H1 (cell line): ENCODE measurements at regions not wholly inside any gene's neighbourhood (a gene's known extent, or its start where the extent isn't known, plus 50 kb on each side); places are given as distances from the start of the nearest gene placed in this dataset.

Experiments used
- CTCF ChIA-PET: fragments of 300-600 bp; sonication (Branson Sonifier 250); formaldehyde crosslinking; loops from one replicate; lab custom pipeline; 2021; ENCODE audit not compliant: partially characterized antibody; lab: Charles Lee
- POLR2A ChIA-PET: fragments of 300-600 bp; sonication (Branson Sonifier 250); formaldehyde crosslinking; loops from one replicate; lab custom pipeline; 2021; ENCODE audit warnings: inconsistent platforms; ENCODE audit not compliant: partially characterized antibody; lab: Charles Lee
- DNase-seq, 2 experiments: peaks; one replicate each; pipeline versions ENCODE4 v3.0.0 to v3.0.0-alpha.2; 2010 to 2022; ENCODE audit warnings: low spot score in 2 of 2, low read depth in 1 of 2, mixed read lengths in 1 of 2
- FAIRE-seq: peaks from 2 replicates; lab custom pipeline; 2011; peaks lifted over from hg19 to GRCh38; lab: Jason Lieb, UNC
- H2AFZ ChIP-seq: 2 replicates; pipeline ENCODE4 v1.8.1; 2012; ENCODE audit warnings: low read length, inconsistent platforms
- H2AK5ac ChIP-seq: 2 replicates; pipeline ENCODE4 v1.6.1; 2013; ENCODE audit warnings: low read depth, low read length
- H2BK120ac ChIP-seq: replicated peaks from 2 replicates; pipeline ENCODE3; 2013; ENCODE audit warnings: low read depth, low read length, inconsistent platforms
- H2BK12ac ChIP-seq: 2 replicates; pipeline ENCODE4 v1.6.1; 2013; ENCODE audit warnings: low read depth, low read length
- H2BK15ac ChIP-seq: 2 replicates; pipeline ENCODE4 v1.6.1; 2013; ENCODE audit warnings: low read length
- H2BK20ac ChIP-seq: 2 replicates; pipeline ENCODE4 v1.6.1; 2013; ENCODE audit warnings: low read length
- H2BK5ac ChIP-seq: 2 replicates; pipeline ENCODE4 v1.6.1; 2013; ENCODE audit warnings: low read depth, low read length
- H3K14ac ChIP-seq: 2 replicates; pipeline ENCODE4 v1.6.1; 2013; ENCODE audit warnings: inconsistent platforms; ENCODE audit not compliant: insufficient read length
- H3K18ac ChIP-seq: 2 replicates; pipeline ENCODE4 v1.6.1; 2013; ENCODE audit warnings: low read length; ENCODE audit errors: extremely low read depth
- H3K23ac ChIP-seq: 2 replicates; pipeline ENCODE4 v1.6.1; 2013; ENCODE audit warnings: inconsistent platforms; ENCODE audit not compliant: insufficient read length
- H3K23me2 ChIP-seq: 2 replicates; pipeline ENCODE4 v1.6.1; 2013; ENCODE audit warnings: low read depth, low read length
- H3K27ac ChIP-seq: 2 replicates; pipeline ENCODE4 v1.6.1; 2011; ENCODE audit warnings: low read depth, low read length, inconsistent platforms
- H3K27me3 ChIP-seq, 4 experiments: replicated peaks in 1 of 4; 1 replicate in 1 of 4; 2 replicates in 3 of 4; pipeline versions ENCODE4 v1.6.1 to v1.8.1; 2011 to 2013; ENCODE audit warnings: low read length in 3 of 4, mild to moderate bottlenecking in 3 of 4, inconsistent platforms in 2 of 4, mixed read lengths in 2 of 4, moderate library complexity in 1 of 4; ENCODE audit not compliant: control insufficient read depth in 3 of 4, insufficient read depth in 3 of 4; ENCODE audit errors: extremely low read depth in 1 of 4
- H3K36me3 ChIP-seq, 4 experiments: 2 replicates each; pipeline versions ENCODE4 v1.6.1 to v1.8.1; 2011 to 2013; ENCODE audit warnings: mild to moderate bottlenecking in 4 of 4, low read length in 3 of 4, moderate library complexity in 2 of 4, control low read depth in 1 of 4, inconsistent platforms in 1 of 4; ENCODE audit not compliant: insufficient read depth in 4 of 4, control insufficient read depth in 2 of 4
- H3K4ac ChIP-seq: replicated peaks from 2 replicates; pipeline ENCODE3; 2013; ENCODE audit warnings: low read length, low read depth, mixed read lengths, inconsistent platforms; ENCODE audit not compliant: insufficient read length
- H3K4me1 ChIP-seq, 4 experiments: replicated peaks in 1 of 4; 1 replicate in 1 of 4; 2 replicates in 3 of 4; pipeline versions ENCODE4 v1.6.1 to v1.8.1; 2011 to 2013; ENCODE audit warnings: low read length in 3 of 4, inconsistent platforms in 2 of 4, mixed read lengths in 1 of 4; ENCODE audit not compliant: insufficient read depth in 4 of 4, control insufficient read depth in 3 of 4
- H3K4me2 ChIP-seq, 2 experiments: 2 replicates each; pipeline versions ENCODE4 v1.6.1 to v1.8.1; 2011 to 2013; ENCODE audit warnings: low read depth in 2 of 2, low read length in 2 of 2, control low read depth in 1 of 2, inconsistent platforms in 1 of 2, mild to moderate bottlenecking in 1 of 2; ENCODE audit not compliant: insufficient read depth in 1 of 2
- H3K4me3 ChIP-seq, 4 experiments: fragments of 200-600, 300-600 bp in 1 of 4; sonication (generic), shearing (Covaris generic), sonication (Bioruptor Twin) in 1 of 4; 2 replicates each; pipeline versions ENCODE4 v1.5.1 to v1.8.1; 2011 to 2016; ENCODE audit warnings: low read length in 4 of 4, low read depth in 3 of 4, control low read depth in 2 of 4, inconsistent platforms in 2 of 4, mild to moderate bottlenecking in 2 of 4, mixed read lengths in 1 of 4, moderate library complexity in 1 of 4; ENCODE audit not compliant: insufficient read depth in 2 of 4; ENCODE audit errors: extremely low read depth in 1 of 4
- H3K56ac ChIP-seq: replicated peaks from 2 replicates; pipeline ENCODE3; 2013; ENCODE audit warnings: low read depth, mild to moderate bottlenecking, mixed read lengths, low read length, inconsistent platforms; ENCODE audit not compliant: insufficient read length
- H3K79me1 ChIP-seq: 2 replicates; pipeline ENCODE4 v1.6.1; 2013; ENCODE audit warnings: low read depth, low read length, control low read depth
- H3K79me2 ChIP-seq, 2 experiments: 2 replicates each; pipeline versions ENCODE4 v1.6.1 to v1.8.1; 2012 to 2013; ENCODE audit warnings: low read length in 2 of 2, mild to moderate bottlenecking in 2 of 2, inconsistent platforms in 1 of 2; ENCODE audit not compliant: insufficient read depth in 2 of 2, control insufficient read depth in 1 of 2
- H3K9ac ChIP-seq, 4 experiments: replicated peaks in 1 of 4; 1 replicate in 1 of 4; 2 replicates in 3 of 4; pipeline versions ENCODE4 v1.6.1 to v1.8.1; 2011 to 2013; ENCODE audit warnings: low read depth in 3 of 4, low read length in 3 of 4, control low read depth in 2 of 4, mild to moderate bottlenecking in 2 of 4, moderate library complexity in 2 of 4, inconsistent platforms in 1 of 4; ENCODE audit errors: extremely low read depth in 1 of 4
- H3K9me3 ChIP-seq, 2 experiments: 2 replicates each; pipeline versions ENCODE4 v1.6.1 to v1.8.1; 2012 to 2013; ENCODE audit warnings: mild to moderate bottlenecking in 2 of 2, moderate library complexity in 2 of 2, control low read depth in 1 of 2, inconsistent platforms in 1 of 2, low read depth in 1 of 2, low read length in 1 of 2, mixed read lengths in 1 of 2; ENCODE audit not compliant: insufficient read depth in 2 of 2
- H4K20me1 ChIP-seq, 2 experiments: replicated peaks in 1 of 2; 2 replicates each; pipeline versions ENCODE3 to v1.8.1; 2011 to 2013; ENCODE audit warnings: inconsistent platforms in 2 of 2, low read length in 2 of 2, mild to moderate bottlenecking in 1 of 2; ENCODE audit not compliant: insufficient read depth in 2 of 2, control insufficient read depth in 1 of 2
- H4K5ac ChIP-seq: 2 replicates; pipeline ENCODE4 v1.6.1; 2013; ENCODE audit warnings: low read length, low read depth, mixed read lengths, inconsistent platforms; ENCODE audit not compliant: insufficient read length
- H4K8ac ChIP-seq: 2 replicates; pipeline ENCODE4 v1.8.0; 2013; ENCODE audit warnings: mild to moderate bottlenecking, moderate library complexity, low read length, inconsistent platforms; ENCODE audit not compliant: insufficient read depth; ENCODE audit errors: extremely low read depth
- H4K91ac ChIP-seq: replicated peaks from 2 replicates; pipeline ENCODE3; 2013; ENCODE audit warnings: low read length, mixed read lengths, inconsistent platforms; ENCODE audit not compliant: insufficient read length
- CREB1 ChIP-seq: IDR thresholded peaks from 2 replicates; pipeline ENCODE4 v1.6.1; 2012; ENCODE audit warnings: inconsistent platforms
- WGBS, 2 experiments: shearing (Covaris generic) in 1 of 2; methylation state at CpG; one replicate each; pipeline versions ENCODE4 v1.1.6 to v1.1.7; 2013 to 2015; ENCODE audit warnings: low lambda C conversion rate in 2 of 2, mixed read lengths in 2 of 2, inconsistent platforms in 1 of 2, low coverage in 1 of 2, missing lambda C conversion rate in 1 of 2; ENCODE audit not compliant: insufficient replicate concordance in 2 of 2, insufficient coverage in 1 of 2, insufficient read length in 1 of 2; ENCODE audit errors: extremely low coverage in 1 of 2, missing lambda C conversion rate in 1 of 2; 5-methylcytosine and 5-hydroxymethylcytosine counted together

GRCh38 chr13:47437406-47437805 is 540.6 kb upstream of the HTR2A start:
- Histone ChIP-seq H2BK15ac (no peak overlapping the region), H3K4ac (no peak overlapping the region), H3K79me2 (no peaks in the 10 kb centered on the region), H3K23ac (no peak overlapping the region), H3K56ac (no peak overlapping the region), H4K20me1 (no peaks in the 10 kb centered on the region), H4K5ac (no peak overlapping the region), H3K4me3 (no peak overlapping the region), H3K36me3 (no peaks in the 10 kb centered on the region), H3K27ac (no peak overlapping the region), H2BK5ac (no peak overlapping the region), H3K14ac (no peak overlapping the region), H2AK5ac (no peak overlapping the region), H4K8ac (no peak overlapping the region), H3K79me1 (no peaks in the 10 kb centered on the region), H2BK12ac (no peak overlapping the region), H2BK120ac (no peak overlapping the region), H3K18ac (no peak overlapping the region), H3K27me3 (no peaks in the 10 kb centered on the region), H3K9me3 (0 out of 4 replicates have a peak, but pooled peaks cover 0 to 3% of the 10 kb centered on the region in 2 experiments), H2BK20ac (no peak overlapping the region), H3K9ac (no peak overlapping the region), H3K4me2 (no peak overlapping the region), H3K23me2 (no peaks in the 10 kb centered on the region), H4K91ac (no peak overlapping the region), H3K4me1 (no peaks in the 10 kb centered on the region), H2AFZ (no peak overlapping the region)
- FAIRE-seq (no peak), DNase-seq (no peak)
- 93% methylated on average over 2 of the region's 2 CpGs; no CpG with 5 or more reads in 1 of the 2 experiments for WGBS, 2 experiments
- POLR2A ChIA-PET: no interaction called here
- no peak for TF ChIP-seq CREB1
- CTCF ChIA-PET: interaction anchor here (1.1 kb wide), 3 partner anchors 22 to 475 kb away, joined by 3 to 4 read pairs (median 3); no protein-coding TSS in a partner anchor
